AG04449 (cell line): ENCODE measurements at regions not wholly inside any gene's neighbourhood (a gene's known extent, or its start where the extent isn't known, plus 50 kb on each side); places are given as distances from the start of the nearest gene placed in this dataset.

Experiments
- CTCF ChIA-PET: fragments of 350-600 bp; formaldehyde crosslinking; extraction: SDS; loops from one replicate; lab custom pipeline; 2021; ENCODE audit warnings: antibody characterized with exemption; lab: Yijun Ruan, JAX
- POLR2A ChIA-PET: fragments of 400-600, 350-600 bp; formaldehyde crosslinking; extraction: SDS; loops from one replicate; lab custom pipeline; 2020; ENCODE audit warnings: antibody characterized with exemption, inconsistent platforms; lab: Yijun Ruan, JAX
- DNase-seq: peaks from one replicate; pipeline ENCODE4 v3.0.0-alpha.2; 2010; ENCODE audit warnings: low read depth, low spot score
- H3K4me3 ChIP-seq: 2 replicates; pipeline ENCODE4 v1.5.1; 2011; ENCODE audit warnings: low read depth, mild to moderate bottlenecking, control low read depth, low read length
- CTCF ChIP-seq: IDR thresholded peaks from one replicate; pipeline ENCODE4 v1.5.1; 2011; ENCODE audit warnings: mild to moderate bottlenecking, moderate library complexity, low read length, control low read depth, inconsistent platforms; ENCODE audit not compliant: insufficient read depth; ENCODE audit errors: missing control alignments

- ChIA-PET CTCF (no interaction called here), POLR2A (no interaction called here)
- H3K4me3 ChIP-seq = no peak overlapping the region
- TF ChIP-seq CTCF = no peak
- DNase-seq = no peak
Observed at GRCh38 chr2:145047554-145047953, 527.6 kb upstream of the ZEB2 start.

GRCh38 chr2:145044491-145044890, 524.6 kb upstream of the ZEB2 start:
- CTCF ChIA-PET = interaction anchor here (0.8 to 1.1 kb wide), 2 partner anchors 11 to 22 kb away, joined by 4 read pairs; no protein-coding TSS in a partner anchor
- POLR2A ChIA-PET = interaction anchor here (0.6 kb wide), 1 partner anchor 624 kb away, joined by 3 read pairs; no protein-coding TSS in a partner anchor
- H3K4me3 ChIP-seq = no peak overlapping the region
- DNase-seq = no peak
- TF ChIP-seq CTCF = no peak

GRCh38 chr2:145043399-145043834, 523.5 kb upstream of the ZEB2 start:
- ChIA-PET POLR2A (no interaction called here), CTCF (interaction anchor here (0.8 to 1.1 kb wide), 2 partner anchors 12 to 23 kb away, joined by 4 read pairs; no protein-coding TSS in a partner anchor)
- DNase-seq = no peak
- no peak for TF ChIP-seq CTCF
- H3K4me3 ChIP-seq = no peak overlapping the region

- DNase-seq = no peak
- ChIA-PET CTCF (interaction anchor here (1.0 kb wide), 1 partner anchor 711 kb away, joined by 3 read pairs; no protein-coding TSS in a partner anchor), POLR2A (no interaction called here)
- H3K4me3 ChIP-seq = no peak overlapping the region
- no peak for TF ChIP-seq CTCF
Observed at GRCh38 chr2:145041706-145042105, 521.8 kb upstream of the ZEB2 start.

GRCh38 chr2:145040433-145040832, 520.5 kb upstream of the ZEB2 start:
- POLR2A ChIA-PET = no interaction called here
- no peak overlapping the region for H3K4me3 ChIP-seq
- TF ChIP-seq CTCF = no peak
- DNase-seq = no peak
- CTCF ChIA-PET = no interaction called here

GRCh38 chr2:145038041-145038525, 518.2 kb upstream of the ZEB2 start:
- no peak overlapping the region for H3K4me3 ChIP-seq
- no peak for DNase-seq
- POLR2A ChIA-PET = no interaction called here
- TF ChIP-seq CTCF = no peak
- CTCF ChIA-PET = no interaction called here
